NB4 (cell line): ENCODE measurements at regions not wholly inside any gene's neighbourhood (a gene's known extent, or its start where the extent isn't known, plus 50 kb on each side); places are given as distances from the start of the nearest gene placed in this dataset.
"Not testable (repeated sequence)": the region's sequence is repeated elsewhere in the genome, so short reads cannot be mapped to it uniquely, and the experiment has no call there.

Source experiments
- DNase-seq: peaks from one replicate; pipeline ENCODE4 v3.0.0; 2010; ENCODE audit warnings: low read depth
- H3K4me3 ChIP-seq: one replicate; pipeline ENCODE4 v1.5.1; 2011; ENCODE audit warnings: mild to moderate bottlenecking, low read depth, low read length, moderate library complexity
- CTCF ChIP-seq: IDR thresholded peaks from one replicate; pipeline ENCODE4 v1.5.1; 2012; ENCODE audit warnings: low read depth, low read length
- MAX ChIP-seq: IDR thresholded peaks from 2 replicates; pipeline ENCODE4 v1.6.1; 2011; ENCODE audit warnings: low read depth, low read length
- MYC ChIP-seq: IDR thresholded peaks from 2 replicates; pipeline ENCODE4 v1.6.1; 2011; ENCODE audit warnings: low read depth, low read length
- POLR2A ChIP-seq: IDR thresholded peaks from 2 replicates; pipeline ENCODE4 v1.6.1; 2011; ENCODE audit warnings: mild to moderate bottlenecking; ENCODE audit not compliant: insufficient read length; ENCODE audit errors: extremely low read depth

DNA sequence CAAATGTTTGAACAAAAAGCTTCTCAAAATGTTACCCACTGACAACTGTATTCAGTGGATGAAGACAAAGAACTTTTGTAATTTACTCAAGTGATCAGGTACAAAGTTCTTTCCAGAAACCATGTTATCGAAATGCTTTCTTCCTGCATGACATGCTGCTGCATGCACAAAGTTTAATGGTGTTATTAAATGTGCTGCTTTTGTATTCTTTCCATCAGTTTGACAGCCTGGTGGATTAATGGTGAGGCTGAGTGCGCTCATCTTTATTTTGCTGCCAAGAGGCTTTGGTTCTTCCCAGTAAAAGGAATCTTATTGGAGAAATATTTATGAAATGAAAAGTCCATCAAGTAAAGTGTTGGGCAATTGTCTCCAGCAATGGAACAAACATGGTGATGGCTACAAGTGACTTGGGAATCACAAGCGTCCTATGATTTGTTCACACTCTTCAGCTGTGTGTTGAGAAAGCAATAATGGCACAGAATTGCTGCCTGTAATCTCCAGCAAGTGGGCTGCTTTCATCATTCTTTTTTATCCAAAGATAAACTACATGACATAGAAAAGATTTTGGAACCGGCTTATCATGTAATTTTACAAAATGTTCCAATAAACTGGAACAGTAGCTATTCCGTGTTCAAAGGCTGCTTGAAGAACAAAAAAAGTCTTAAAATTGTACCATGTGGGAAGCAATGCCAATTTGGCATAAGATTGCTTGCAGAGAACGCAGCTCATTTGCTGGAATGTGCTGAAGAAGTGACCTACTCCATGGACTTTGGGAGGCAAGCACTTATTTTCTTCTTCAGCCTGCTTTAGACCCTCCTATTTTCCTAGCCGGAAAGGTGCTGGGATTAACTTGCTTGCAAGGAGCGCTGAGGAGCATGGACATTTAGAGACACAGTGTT lies 153.1 kb downstream of the HSD17B3 start:
- DNase-seq, result no peak
- no peak overlapping the region for H3K4me3 ChIP-seq
- TF ChIP-seq POLR2A (no peak), MYC (no peak), MAX (no peak), CTCF (no peak)

GRCh38 chr9:96147029-96147428 lies 154.9 kb downstream of the HSD17B3 start:
- not testable (repeated sequence) for H3K4me3 ChIP-seq
- peak; percentile 89 for DNase-seq

DNA sequence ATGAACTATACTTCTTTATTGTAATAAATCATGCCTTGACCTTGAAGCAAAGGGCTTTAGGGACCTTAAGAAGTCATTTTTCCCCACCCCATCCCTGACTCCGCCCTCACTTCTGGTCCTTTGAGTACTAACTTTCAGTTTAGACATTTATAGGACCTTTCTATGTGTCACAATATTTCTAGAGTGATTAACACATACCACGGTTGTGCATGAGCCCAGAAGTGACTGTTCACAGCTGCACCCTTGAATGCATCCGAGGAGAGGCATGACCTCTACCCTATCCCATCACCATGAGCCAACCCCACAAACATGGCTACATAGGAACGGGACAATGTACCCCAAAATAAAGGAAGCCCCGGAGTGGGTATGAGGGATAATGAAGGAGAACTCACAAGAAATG lies 160.3 kb downstream of the HSD17B3 start:
- TF ChIP-seq MAX (no peak), MYC (0 out of 2 replicates have a peak, but pooled peaks have one; percentile 18)
- DNase-seq, result peak; percentile 73
- H3K4me3 ChIP-seq, result no peak overlapping the region

- no peak for DNase-seq
- TF ChIP-seq MAX (no peak), MYC (no peak)
- H3K4me3 ChIP-seq, result no peak overlapping the region
These were observed 160.9 kb downstream of the HSD17B3 start for GRCh38 chr9:96141128-96141474.

DNA sequence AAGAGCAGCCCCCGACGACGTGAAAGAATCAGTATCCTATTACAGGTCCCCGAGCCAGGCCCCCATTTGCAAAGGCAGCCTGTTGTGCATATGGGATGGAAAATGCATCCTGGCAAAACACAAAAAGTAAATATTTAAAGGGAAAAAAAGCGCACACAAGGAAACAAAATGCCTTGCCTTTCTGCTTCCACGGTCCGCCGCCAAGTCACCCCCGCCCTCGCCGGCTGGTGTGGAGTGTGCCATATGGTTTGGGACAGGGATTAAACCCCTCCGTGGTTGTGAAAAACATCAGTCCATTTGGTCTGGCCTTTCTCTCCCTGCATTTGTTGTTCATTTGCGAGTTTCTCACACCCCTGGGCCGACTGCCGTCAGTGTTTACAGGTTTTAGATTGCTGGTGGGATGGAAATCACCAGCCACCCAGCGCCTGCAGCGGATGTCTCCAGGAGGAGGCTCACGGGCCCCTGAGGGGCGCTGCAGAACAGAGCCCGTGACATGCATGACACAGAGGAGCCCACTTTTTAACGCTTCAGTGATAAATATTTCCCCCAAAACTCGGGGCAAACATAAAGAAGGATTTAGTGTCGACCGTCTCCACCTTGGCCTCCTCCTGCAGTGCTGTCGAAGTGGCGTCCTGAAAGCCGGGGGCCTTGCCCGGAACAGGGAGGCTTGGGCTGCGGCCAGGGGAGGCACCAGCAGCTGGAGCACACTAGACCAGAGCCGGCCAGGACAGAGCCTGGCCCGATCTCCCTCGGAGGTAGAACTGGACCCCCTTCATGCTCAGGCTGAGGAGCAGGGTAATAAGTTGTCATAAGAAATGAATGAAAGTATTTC lies 161.5 kb downstream of the HSD17B3 start:
- DNase-seq, result no peak
- TF ChIP-seq MYC, result no peak
- no peak for TF ChIP-seq MAX
- no peak for TF ChIP-seq CTCF
- TF ChIP-seq POLR2A, result no peak
- H3K4me3 ChIP-seq, result no peak overlapping the region

DNA sequence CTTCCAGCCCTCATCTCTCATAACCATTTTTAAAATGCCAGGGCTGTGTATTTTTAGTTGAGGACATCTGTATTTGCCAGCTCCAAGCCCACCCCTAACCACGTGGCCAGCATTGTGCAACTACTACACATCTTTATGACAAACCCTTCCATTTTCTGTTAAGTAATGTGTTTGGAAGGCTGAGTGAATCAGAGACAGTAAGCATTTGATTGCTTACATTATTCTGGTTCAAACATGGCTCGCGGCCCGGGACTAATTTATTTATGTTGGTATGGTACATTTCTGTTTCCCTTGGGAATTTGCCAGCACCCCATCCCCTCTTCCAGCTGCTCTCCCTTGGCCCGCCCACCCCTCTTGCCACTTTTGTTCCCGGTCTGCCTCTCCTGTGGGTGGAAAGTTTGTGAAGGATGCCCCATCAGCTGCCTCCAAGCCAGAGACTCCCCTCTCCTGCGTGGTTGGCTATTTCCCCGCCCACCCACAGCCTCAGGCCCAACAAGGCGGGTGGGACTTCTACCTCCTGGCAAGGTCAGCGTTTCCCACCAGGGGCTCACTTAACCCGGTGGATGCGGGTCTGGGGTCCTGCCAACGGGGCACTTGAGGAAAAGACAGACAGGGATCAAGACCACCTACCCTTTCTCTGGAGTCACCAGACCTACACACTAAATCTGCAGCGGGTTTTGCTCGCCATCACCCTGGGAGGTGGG lies 162.2 kb downstream of the HSD17B3 start:
- no peak overlapping the region for H3K4me3 ChIP-seq
- peak; percentile 84 for DNase-seq
- no peak for TF ChIP-seq CTCF
- TF ChIP-seq MAX, result peak; percentile 98
- peak; percentile 87 for TF ChIP-seq MYC
- no peak for TF ChIP-seq POLR2A

GRCh38 chr9:96138616-96139015 lies 163.4 kb downstream of the HSD17B3 start:
- TF ChIP-seq CTCF, result no peak
- TF ChIP-seq MYC, result no peak
- TF ChIP-seq POLR2A, result no peak
- no peak for TF ChIP-seq MAX
- H3K4me3 ChIP-seq, result no peak overlapping the region
- no peak for DNase-seq
